IMR-90 (cell line): ENCODE measurements at regions not wholly inside any gene's neighbourhood (a gene's known extent, or its start where the extent isn't known, plus 50 kb on each side); places are given as distances from the start of the nearest gene placed in this dataset.

ENCODE experiments used
- ATAC-seq: fragments of 200-7000 bp; cut with Tn5 transposase; 2 replicates; pipeline ENCODE4 v1.9.1; 2020; ENCODE audit warnings: low read depth, mild to moderate bottlenecking, moderate library complexity
- BruUV-seq: library from RNA; stranded (reverse); fragments of 400-500 nt; replicated peaks from 2 replicates; lab custom pipeline; 2021; lab: Mats Ljungman, UMichigan
- CTCF ChIA-PET: fragments of 300-600 bp; formaldehyde crosslinking; extraction: SDS; loops from one replicate; lab custom pipeline; 2021; ENCODE audit warnings: antibody characterized with exemption; lab: Yijun Ruan, JAX
- POLR2A ChIA-PET: fragments of 300-600 bp; sonication (Branson Sonifier 250); formaldehyde crosslinking; loops from one replicate; lab custom pipeline; 2022; ENCODE audit warnings: antibody characterized with exemption; ENCODE audit not compliant: unreplicated experiment; lab: Charles Lee
- DNase-seq: peaks from one replicate; pipeline ENCODE4 v3.0.0; 2013
- H2AFZ ChIP-seq: replicated peaks from 2 replicates; pipeline ENCODE3; 2013; ENCODE audit warnings: low read length, mild to moderate bottlenecking; ENCODE audit not compliant: poor library complexity
- H2AK5ac ChIP-seq: 2 replicates; pipeline ENCODE4 v1.6.1; 2013; ENCODE audit warnings: low read depth, low read length, inconsistent platforms
- H2AK9ac ChIP-seq: replicated peaks from 2 replicates; pipeline ENCODE3; 2013; ENCODE audit warnings: mild to moderate bottlenecking, low read depth, low read length, moderate library complexity; ENCODE audit not compliant: poor library complexity
- H2BK120ac ChIP-seq: 2 replicates; pipeline ENCODE4 v1.6.1; 2013; ENCODE audit warnings: low read depth, low read length, inconsistent platforms
- H2BK15ac ChIP-seq: 3 replicates; pipeline ENCODE4 v1.6.1; 2013; ENCODE audit warnings: low read depth, low read length, inconsistent platforms
- H2BK20ac ChIP-seq: 2 replicates; pipeline ENCODE4 v1.6.1; 2013; ENCODE audit warnings: low read depth, mild to moderate bottlenecking, inconsistent platforms, low read length, moderate library complexity
- H2BK5ac ChIP-seq: 2 replicates; pipeline ENCODE4 v1.6.1; 2013; ENCODE audit warnings: mild to moderate bottlenecking, low read depth, low read length, inconsistent platforms; ENCODE audit not compliant: poor library complexity, severe bottlenecking
- H3K14ac ChIP-seq: replicated peaks from 2 replicates; pipeline ENCODE4 v1.6.1; 2013; ENCODE audit warnings: low read depth, low read length, inconsistent platforms
- H3K18ac ChIP-seq: 2 replicates; pipeline ENCODE4 v1.6.1; 2013; ENCODE audit warnings: low read depth, low read length, control low read depth
- H3K23ac ChIP-seq: 2 replicates; pipeline ENCODE4 v1.6.1; 2013; ENCODE audit warnings: low read depth, low read length, inconsistent platforms
- H3K27ac ChIP-seq: 2 replicates; pipeline ENCODE4 v1.5.1; 2013; ENCODE audit warnings: mild to moderate bottlenecking, control low read depth, low read length; ENCODE audit not compliant: insufficient read depth
- H3K27me3 ChIP-seq: 2 replicates; pipeline ENCODE4 v1.6.1; 2013; ENCODE audit warnings: low read length; ENCODE audit not compliant: control insufficient read depth, insufficient read depth
- H3K36me3 ChIP-seq: 2 replicates; pipeline ENCODE4 v1.6.1; 2013; ENCODE audit warnings: low read length, mixed read lengths; ENCODE audit not compliant: control insufficient read depth, insufficient read depth
- H3K4ac ChIP-seq: 2 replicates; pipeline ENCODE4 v1.6.1; 2013; ENCODE audit warnings: low read depth, low read length, inconsistent platforms
- H3K4me1 ChIP-seq: 2 replicates; pipeline ENCODE4 v1.6.1; 2013; ENCODE audit warnings: low read length, mixed read lengths; ENCODE audit not compliant: control insufficient read depth, insufficient read depth
- H3K4me2 ChIP-seq: 2 replicates; pipeline ENCODE4 v1.6.1; 2013; ENCODE audit warnings: low read depth, mild to moderate bottlenecking, control low read depth, low read length, moderate library complexity
- H3K4me3 ChIP-seq: 2 replicates; pipeline ENCODE4 v1.5.1; 2013; ENCODE audit warnings: low read depth, mild to moderate bottlenecking, control low read depth, low read length, moderate library complexity; ENCODE audit not compliant: insufficient read depth
- H3K56ac ChIP-seq: 2 replicates; pipeline ENCODE4 v1.6.1; 2013; ENCODE audit warnings: low read length, inconsistent platforms; ENCODE audit not compliant: insufficient read depth; ENCODE audit errors: extremely low read depth
- H3K79me1 ChIP-seq, 2 experiments: 2 replicates each; pipeline ENCODE4 v1.6.1; 2013; ENCODE audit warnings: low read length in 2 of 2, inconsistent platforms in 1 of 2, low read depth in 1 of 2
- H3K9ac ChIP-seq: 2 replicates; pipeline ENCODE4 v1.6.1; 2013; ENCODE audit warnings: low read depth, low read length, control low read depth
- H3K9me1 ChIP-seq: 2 replicates; pipeline ENCODE4 v1.6.1; 2013; ENCODE audit warnings: low read length, inconsistent platforms; ENCODE audit not compliant: insufficient read depth
- H3K9me3 ChIP-seq: 2 replicates; pipeline ENCODE4 v1.6.1; 2013; ENCODE audit warnings: low read length; ENCODE audit not compliant: control insufficient read depth, insufficient read depth
- H4K20me1 ChIP-seq: 2 replicates; pipeline ENCODE4 v1.6.1; 2013; ENCODE audit warnings: low read length, inconsistent platforms; ENCODE audit not compliant: insufficient read depth
- H4K5ac ChIP-seq: 2 replicates; pipeline ENCODE4 v1.6.1; 2013; ENCODE audit warnings: mild to moderate bottlenecking, low read depth, low read length, control low read depth
- H4K8ac ChIP-seq, 2 experiments: 2 replicates each; pipeline ENCODE4 v1.6.1; 2013; ENCODE audit warnings: low read depth in 2 of 2, low read length in 2 of 2, control low read depth in 1 of 2, inconsistent platforms in 1 of 2
- H4K91ac ChIP-seq: 2 replicates; pipeline ENCODE4 v1.6.1; 2013; ENCODE audit warnings: low read depth, low read length, inconsistent platforms; ENCODE audit not compliant: insufficient read depth
- BHLHE40 ChIP-seq: fragments of 150-350 bp; IDR thresholded peaks from 2 replicates; pipeline ENCODE4 v1.6.1; 2016; ENCODE audit warnings: mild to moderate bottlenecking, low read depth, low read length
- CEBPB ChIP-seq: IDR thresholded peaks from 2 replicates; pipeline ENCODE4 v1.6.1; 2012; ENCODE audit warnings: low read depth, low read length, improper control_type of control experiment
- CHD1 ChIP-seq: IDR thresholded peaks from 2 replicates; pipeline ENCODE4 v1.6.1; 2012; ENCODE audit warnings: low read depth, low read length, improper control_type of control experiment
- ELK1 ChIP-seq: fragments of 150-350 bp; IDR thresholded peaks from 2 replicates; pipeline ENCODE4 v1.6.1; 2016; ENCODE audit warnings: low read depth, mild to moderate bottlenecking, low read length, moderate library complexity, borderline replicate concordance
- FOS ChIP-seq: fragments of 150-350 bp; IDR thresholded peaks from 2 replicates; pipeline ENCODE4 v1.6.1; 2016; ENCODE audit warnings: low read depth, low read length
- MAFK ChIP-seq: IDR thresholded peaks from 2 replicates; pipeline ENCODE4 v1.6.1; 2012; ENCODE audit warnings: low read depth, low read length, improper control_type of control experiment
- MAZ ChIP-seq: IDR thresholded peaks from 2 replicates; pipeline ENCODE4 v1.6.1; 2012; ENCODE audit warnings: low read depth, mild to moderate bottlenecking, low read length, improper control_type of control experiment, moderate library complexity, borderline replicate concordance
- MXI1 ChIP-seq: IDR thresholded peaks from 2 replicates; pipeline ENCODE4 v1.6.1; 2012; ENCODE audit warnings: low read depth, mild to moderate bottlenecking, low read length, moderate library complexity, borderline replicate concordance
- NFE2L2 ChIP-seq: fragments of 150-350 bp; IDR thresholded peaks from 2 replicates; pipeline ENCODE4 v1.6.1; 2016; ENCODE audit warnings: low read depth, mild to moderate bottlenecking, low read length
- POLR2A ChIP-seq: IDR thresholded peaks from 2 replicates; pipeline ENCODE4 v1.6.1; 2012; ENCODE audit warnings: mild to moderate bottlenecking, low read depth, low read length
- RAD21 ChIP-seq: IDR thresholded peaks from 2 replicates; pipeline ENCODE4 v1.6.1; 2012; ENCODE audit warnings: low read length, improper control_type of control experiment
- RCOR1 ChIP-seq: IDR thresholded peaks from 2 replicates; pipeline ENCODE4 v1.6.1; 2012; ENCODE audit warnings: mild to moderate bottlenecking, low read length, improper control_type of control experiment; ENCODE audit not compliant: insufficient replicate concordance
- RFX5 ChIP-seq: IDR thresholded peaks from 2 replicates; pipeline ENCODE4 v1.8.0; 2012; ENCODE audit warnings: low read depth, mild to moderate bottlenecking, low read length, moderate library complexity
- SMC3 ChIP-seq: fragments of 150-350 bp; IDR thresholded peaks from 2 replicates; pipeline ENCODE4 v1.6.1; 2016; ENCODE audit warnings: low read depth, mild to moderate bottlenecking, antibody characterized with exemption, low read length, moderate library complexity
- WGBS, 2 experiments: methylation state at CpG; one replicate each; pipeline versions ENCODE4 v1.1.5 to v1.1.7; 2013; ENCODE audit warnings: missing lambda C conversion rate in 2 of 2; ENCODE audit not compliant: insufficient read length in 1 of 2; ENCODE audit errors: extremely low coverage in 2 of 2; 5-methylcytosine and 5-hydroxymethylcytosine counted together
- dilution Hi-C: fragments of 300-500 bp; cut with HindIII; formaldehyde crosslinking; loops from one replicate; pipeline ENCODE4 v1.14.3; 2018; ENCODE audit warnings: low sequenced_read_pairs; ENCODE audit not compliant: unreplicated experiment
- in situ Hi-C: fragments of 300-500 bp; cut with MboI; formaldehyde crosslinking; loops from 3 replicates; pipeline ENCODE4 v1.14.3; 2019; ENCODE audit warnings: low sequenced_read_pairs, inconsistent platforms, mixed read lengths
- intact Hi-C: fragments of 100-400 bp; cut with micrococcal nuclease; formaldehyde crosslinking; loops from 2 replicates; pipeline ENCODE4 v1.10.0; 2022
- TF ChIP-seq, protein P1 (sequence below): conservative IDR thresholded peaks from 2 replicates; pipeline ENCODE4 v1.5.1; 2012; ENCODE audit warnings: mild to moderate bottlenecking, low read depth, low read length, improper control_type of control experiment
- TF ChIP-seq, protein P2 (sequence below): fragments of 150-350 bp; IDR thresholded peaks from 2 replicates; pipeline ENCODE4 v1.6.1; 2017; ENCODE audit warnings: mild to moderate bottlenecking, antibody characterized with exemption, low read length, low read depth

DNA sequence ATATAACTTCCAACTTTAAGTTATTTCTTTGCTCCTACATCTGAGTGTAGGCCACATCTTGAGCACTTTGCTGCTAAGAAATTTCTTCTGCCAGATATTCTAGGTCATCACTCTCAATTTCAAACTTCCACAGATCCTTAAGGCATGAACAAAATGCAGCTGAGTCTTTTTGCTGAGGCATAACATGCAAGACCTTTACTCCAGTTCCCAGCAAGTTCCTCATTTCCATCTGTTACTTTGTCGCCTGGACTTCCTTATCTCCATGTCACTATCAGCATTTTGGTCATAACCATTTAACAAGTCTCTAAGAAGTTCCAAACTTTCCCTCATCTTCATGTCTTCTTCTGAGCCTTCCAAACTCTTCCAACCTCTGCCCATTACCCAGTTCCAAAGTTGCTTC is 1077.3 kb upstream of the TMEFF2 start:
- in situ Hi-C loops, result no loop called here

More for the DNA sequence above, 1077.3 kb upstream of the TMEFF2 start:
- no peak for TF ChIP-seq CEBPB
- TF ChIP-seq, protein P1, sequence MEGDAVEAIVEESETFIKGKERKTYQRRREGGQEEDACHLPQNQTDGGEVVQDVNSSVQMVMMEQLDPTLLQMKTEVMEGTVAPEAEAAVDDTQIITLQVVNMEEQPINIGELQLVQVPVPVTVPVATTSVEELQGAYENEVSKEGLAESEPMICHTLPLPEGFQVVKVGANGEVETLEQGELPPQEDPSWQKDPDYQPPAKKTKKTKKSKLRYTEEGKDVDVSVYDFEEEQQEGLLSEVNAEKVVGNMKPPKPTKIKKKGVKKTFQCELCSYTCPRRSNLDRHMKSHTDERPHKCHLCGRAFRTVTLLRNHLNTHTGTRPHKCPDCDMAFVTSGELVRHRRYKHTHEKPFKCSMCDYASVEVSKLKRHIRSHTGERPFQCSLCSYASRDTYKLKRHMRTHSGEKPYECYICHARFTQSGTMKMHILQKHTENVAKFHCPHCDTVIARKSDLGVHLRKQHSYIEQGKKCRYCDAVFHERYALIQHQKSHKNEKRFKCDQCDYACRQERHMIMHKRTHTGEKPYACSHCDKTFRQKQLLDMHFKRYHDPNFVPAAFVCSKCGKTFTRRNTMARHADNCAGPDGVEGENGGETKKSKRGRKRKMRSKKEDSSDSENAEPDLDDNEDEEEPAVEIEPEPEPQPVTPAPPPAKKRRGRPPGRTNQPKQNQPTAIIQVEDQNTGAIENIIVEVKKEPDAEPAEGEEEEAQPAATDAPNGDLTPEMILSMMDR, result no peak
- TF ChIP-seq CHD1, result no peak
- TF ChIP-seq RCOR1, result no peak
- TF ChIP-seq RFX5, result no peak
- no peak for TF ChIP-seq POLR2A
- TF ChIP-seq MAFK, result no peak
- TF ChIP-seq SMC3, result no peak
- no peak for TF ChIP-seq ELK1
- TF ChIP-seq NFE2L2, result no peak
- TF ChIP-seq MXI1, result no peak
- TF ChIP-seq FOS, result no peak
- no peak for TF ChIP-seq BHLHE40
- TF ChIP-seq RAD21, result no peak
- TF ChIP-seq, protein P2, sequence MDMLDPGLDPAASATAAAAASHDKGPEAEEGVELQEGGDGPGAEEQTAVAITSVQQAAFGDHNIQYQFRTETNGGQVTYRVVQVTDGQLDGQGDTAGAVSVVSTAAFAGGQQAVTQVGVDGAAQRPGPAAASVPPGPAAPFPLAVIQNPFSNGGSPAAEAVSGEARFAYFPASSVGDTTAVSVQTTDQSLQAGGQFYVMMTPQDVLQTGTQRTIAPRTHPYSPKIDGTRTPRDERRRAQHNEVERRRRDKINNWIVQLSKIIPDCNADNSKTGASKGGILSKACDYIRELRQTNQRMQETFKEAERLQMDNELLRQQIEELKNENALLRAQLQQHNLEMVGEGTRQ, result no peak
- no peak for TF ChIP-seq MAZ
- no peak overlapping the region for H2AK5ac ChIP-seq
- H2BK5ac ChIP-seq, result no peak overlapping the region
- H2BK20ac ChIP-seq, result no peak overlapping the region
- no peak overlapping the region for H2AK9ac ChIP-seq
- H3K4me3 ChIP-seq, result no peak overlapping the region
- ATAC-seq, result no peak
- no peak overlapping the region for H4K8ac ChIP-seq
- dilution Hi-C loops (no loop called here), intact Hi-C loops (no loop called here)
- H4K91ac ChIP-seq, result no peak overlapping the region
- no peak overlapping the region for H4K5ac ChIP-seq
- H3K4me1 ChIP-seq, result no peaks in the 10 kb centered on the region
- H3K9ac ChIP-seq, result no peak overlapping the region
- no peaks in the 10 kb centered on the region for H3K9me1 ChIP-seq
- no peak overlapping the region for H2BK15ac ChIP-seq
- H4K20me1 ChIP-seq, result no peaks in the 10 kb centered on the region
- H3K18ac ChIP-seq, result no peak overlapping the region
- H3K9me3 ChIP-seq, result peaks cover 10% of the 10 kb centered on the region
- ChIA-PET CTCF (no interaction called here), POLR2A (no interaction called here)
- H2BK120ac ChIP-seq, result no peak overlapping the region
- H3K4me2 ChIP-seq, result no peak overlapping the region
- H3K27ac ChIP-seq, result no peak overlapping the region
- no TSS peak for BruUV-seq
- H3K4ac ChIP-seq, result no peak overlapping the region
- DNase-seq, result no peak
- no peaks in the 10 kb centered on the region for H3K79me1 ChIP-seq
- no peak overlapping the region for H3K14ac ChIP-seq
- no peaks in the 10 kb centered on the region for H3K36me3 ChIP-seq
- no peak overlapping the region for H3K56ac ChIP-seq
- H3K23ac ChIP-seq, result no peak overlapping the region
- no CpG with 5 or more reads among the region's 1 CpG for WGBS, 2 experiments
- no peaks in the 10 kb centered on the region for H3K27me3 ChIP-seq
- H2AFZ ChIP-seq, result no peak overlapping the region
